HG02798 (cell line): ENCODE measurements at regions not wholly inside any gene's neighbourhood (a gene's known extent, or its start where the extent isn't known, plus 50 kb on each side); places are given as distances from the start of the nearest gene placed in this dataset.
"Not testable (repeated sequence)": the region's sequence is repeated elsewhere in the genome, so short reads cannot be mapped to it uniquely, and the experiment has no call there.

Experiments
- ATAC-seq: cut with Tn5 transposase; IDR thresholded peaks from one replicate; pipeline ENCODE4 v1.9.1; 2021; ENCODE audit warnings: mild to moderate bottlenecking; ENCODE audit not compliant: unreplicated experiment, poor library complexity

DNA sequence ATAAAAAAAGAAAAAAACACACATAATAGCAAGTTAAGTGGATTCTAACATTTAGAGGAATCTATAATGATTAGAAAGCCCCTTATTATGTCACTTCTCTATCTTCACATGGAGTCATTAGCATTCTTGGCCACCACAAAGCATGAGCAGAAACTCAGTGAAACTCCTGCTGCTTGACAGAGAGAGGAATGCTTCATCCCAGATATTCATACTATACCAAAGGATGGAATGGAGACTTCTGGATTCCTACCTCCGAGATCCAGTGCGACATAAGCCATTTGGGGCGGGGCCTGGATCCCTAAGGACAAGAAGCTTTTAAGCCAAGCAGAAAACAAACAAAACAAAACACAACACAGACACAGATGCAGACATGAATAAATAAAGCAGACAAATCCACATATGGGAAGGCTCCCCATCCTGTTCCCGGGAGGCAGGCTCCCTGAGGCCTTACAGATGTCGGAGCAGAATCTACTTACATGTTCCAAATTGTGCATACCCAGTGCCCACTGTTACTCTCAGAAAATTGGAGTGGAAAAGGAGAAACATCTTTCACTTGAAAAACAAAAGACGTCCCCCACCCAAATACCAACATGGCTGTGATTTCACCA is 727.3 kb downstream of the MAFB start:
- no peak for ATAC-seq

DNA sequence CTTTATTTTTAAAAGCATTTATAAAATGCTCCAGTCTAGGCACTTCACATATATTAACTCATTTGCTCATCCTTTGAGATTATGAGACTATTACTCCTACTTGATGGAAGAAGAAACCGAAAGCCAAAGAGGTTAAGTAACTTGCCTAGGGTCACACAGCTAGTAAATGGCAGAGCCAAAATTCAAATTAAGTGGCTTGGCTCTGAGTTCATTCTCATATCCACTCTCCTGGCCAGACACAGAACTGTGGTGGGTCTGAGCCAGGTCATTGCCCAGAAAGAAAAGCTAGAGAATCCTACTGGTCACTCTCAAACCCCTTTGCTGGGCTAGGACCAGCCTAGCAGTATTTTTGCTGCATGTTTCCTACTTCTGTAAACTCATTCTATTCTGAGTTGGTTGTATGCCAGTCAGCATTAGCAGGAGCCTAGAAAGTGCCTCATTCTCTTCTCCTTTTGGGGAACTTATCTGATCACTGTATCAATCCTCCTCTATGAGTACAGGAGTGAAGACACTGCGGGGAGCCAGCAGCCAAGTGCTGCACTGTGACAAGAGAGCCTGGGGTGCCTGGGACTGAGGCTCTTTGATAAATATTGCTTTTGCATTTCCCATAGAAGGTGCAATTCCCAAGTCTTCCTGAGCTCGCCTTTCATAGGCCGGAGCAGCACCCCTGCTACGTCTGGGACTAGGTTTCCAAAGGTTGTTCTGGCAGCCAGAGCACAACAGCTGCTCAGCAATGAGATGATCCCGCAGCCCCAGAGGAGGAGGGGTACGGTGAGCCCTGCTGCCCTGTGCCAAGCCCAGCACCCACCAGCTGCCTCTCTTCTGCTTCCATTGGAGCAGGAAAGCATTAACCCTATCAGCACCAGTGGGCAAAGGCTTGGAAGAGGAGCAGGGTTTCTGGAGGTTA is 728.3 kb downstream of the MAFB start:
- peak; percentile 72 for ATAC-seq

DNA sequence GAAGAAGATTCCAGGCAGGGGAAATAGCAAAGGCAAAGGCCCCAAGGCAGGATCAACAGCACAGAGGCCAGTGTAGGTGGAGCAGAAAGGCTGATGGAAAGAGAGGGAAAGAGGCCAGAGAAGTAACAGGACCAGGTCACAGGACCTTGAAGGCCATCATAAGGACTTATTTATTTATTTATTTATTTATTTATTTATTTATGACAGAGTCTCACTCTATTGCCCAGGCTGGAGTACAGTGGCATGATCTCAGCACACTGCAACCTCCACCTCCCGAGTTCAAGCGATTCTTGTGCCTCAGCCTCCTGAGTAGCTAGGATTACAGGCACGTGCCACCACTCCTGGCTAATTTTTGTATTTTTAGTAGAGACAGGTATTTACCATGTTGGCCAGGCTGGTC is 731.1 kb downstream of the MAFB start:
- ATAC-seq: not testable (repeated sequence)

DNA sequence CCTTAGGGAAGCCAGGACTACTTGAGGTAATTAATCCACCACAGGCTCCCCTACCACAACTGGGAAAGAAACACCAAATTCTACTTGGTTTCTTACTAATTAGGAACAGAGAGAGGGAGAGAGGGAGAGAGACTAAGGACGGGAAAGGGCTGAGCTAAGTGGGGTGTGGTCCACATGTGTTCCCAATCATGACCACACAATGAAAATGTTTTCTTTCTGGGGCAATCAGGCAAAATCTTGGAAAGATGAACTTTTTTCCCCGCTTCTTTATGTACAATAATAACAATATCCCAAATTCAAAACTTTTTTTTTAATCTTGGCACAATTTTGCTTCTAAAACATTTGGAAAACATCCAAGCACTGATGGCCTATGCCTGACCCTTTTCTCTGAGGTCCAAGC is 734.4 kb downstream of the MAFB start:
- no peak for ATAC-seq

DNA sequence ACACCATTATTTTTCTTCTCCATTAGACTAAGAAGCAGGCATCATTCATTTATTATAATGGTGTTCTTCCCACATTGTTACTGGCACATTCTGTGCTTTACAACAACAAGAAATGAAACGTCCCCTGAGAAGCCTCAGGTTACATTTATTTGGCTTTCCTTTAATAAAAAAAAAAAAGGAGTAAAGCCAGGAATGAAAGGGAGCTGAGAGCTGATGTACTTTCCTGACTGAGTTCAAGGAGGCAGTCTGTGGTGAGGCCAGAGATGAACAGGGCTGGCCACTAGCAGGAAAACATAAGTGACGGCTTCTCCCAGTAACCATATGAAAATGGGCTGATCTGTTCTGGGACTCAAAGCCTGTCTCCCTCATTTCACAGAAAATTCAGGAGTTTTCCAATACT is 742.1 kb downstream of the MAFB start:
- no peak for ATAC-seq

DNA sequence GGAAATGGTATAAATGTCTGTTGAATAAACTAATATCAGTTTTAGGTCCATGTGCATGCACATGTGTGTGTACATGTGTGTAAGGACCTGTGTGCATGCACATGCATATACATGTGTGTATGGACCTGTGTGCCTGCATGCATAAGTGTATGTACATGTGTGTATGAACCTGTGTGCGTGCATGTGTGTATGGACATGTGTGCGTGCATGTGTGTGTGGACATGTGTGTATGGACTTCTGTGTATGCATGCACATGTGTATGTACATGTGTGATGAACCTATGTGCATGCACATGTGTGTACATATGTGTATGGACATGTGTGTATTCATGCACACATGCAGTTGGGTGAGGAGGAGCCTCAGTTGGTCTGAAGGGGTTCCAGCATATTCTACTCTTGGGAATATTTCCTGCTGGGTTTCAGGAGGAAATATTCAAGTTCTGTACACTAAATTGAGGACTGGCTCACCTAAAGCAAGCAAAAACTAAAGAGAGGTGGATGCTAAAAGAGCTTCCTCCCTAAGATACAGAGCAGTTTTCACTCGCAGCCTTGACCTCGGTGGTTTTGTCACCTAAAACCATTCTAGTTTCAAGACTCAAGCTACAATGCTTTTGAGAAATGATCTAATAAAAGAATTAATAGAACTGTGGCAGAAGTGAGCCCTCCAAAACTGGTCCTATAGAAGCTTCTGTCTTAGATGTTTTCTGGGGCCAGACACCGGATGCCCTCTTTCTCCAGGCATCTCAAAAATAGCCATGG is 742.8 kb downstream of the MAFB start:
- peak; percentile 58 for ATAC-seq

DNA sequence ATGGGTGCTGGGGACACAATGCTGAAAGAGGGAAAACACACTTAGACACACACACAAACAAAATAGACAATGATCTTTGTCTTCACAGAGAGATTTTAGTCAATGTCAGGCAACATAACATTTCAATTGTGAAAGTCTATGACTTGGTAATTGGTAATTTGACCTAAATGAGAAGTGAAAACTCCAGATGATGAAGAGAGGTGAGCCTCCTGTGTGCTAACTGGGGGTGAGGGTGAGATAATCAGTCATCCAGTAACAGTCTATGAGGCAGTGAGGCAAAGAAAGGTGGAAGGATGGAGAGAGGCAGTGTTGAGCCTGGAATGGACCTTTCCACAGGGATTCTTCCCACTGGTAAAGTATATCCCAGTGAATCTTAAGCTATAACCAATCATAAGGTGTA is 744.2 kb downstream of the MAFB start:
- ATAC-seq: no peak

DNA sequence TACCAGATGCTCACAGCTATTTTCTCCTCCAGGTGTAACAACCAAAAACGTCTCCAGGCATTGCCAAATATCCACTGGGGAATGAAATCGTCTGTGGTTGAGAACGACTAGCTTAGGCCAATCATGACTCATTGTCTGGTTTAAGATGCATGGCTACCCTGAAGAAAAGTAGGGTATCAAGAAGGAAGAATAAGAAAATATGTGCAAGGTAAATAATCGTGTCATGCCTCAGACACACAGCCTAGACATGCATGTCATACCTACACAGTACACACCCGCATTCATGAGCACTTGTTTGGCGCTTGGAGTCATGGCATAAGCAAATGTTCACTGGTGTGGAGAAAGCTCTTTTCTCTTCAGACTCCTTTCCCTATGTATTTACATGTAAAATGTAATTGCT is 745.7 kb downstream of the MAFB start:
- ATAC-seq: no peak

DNA sequence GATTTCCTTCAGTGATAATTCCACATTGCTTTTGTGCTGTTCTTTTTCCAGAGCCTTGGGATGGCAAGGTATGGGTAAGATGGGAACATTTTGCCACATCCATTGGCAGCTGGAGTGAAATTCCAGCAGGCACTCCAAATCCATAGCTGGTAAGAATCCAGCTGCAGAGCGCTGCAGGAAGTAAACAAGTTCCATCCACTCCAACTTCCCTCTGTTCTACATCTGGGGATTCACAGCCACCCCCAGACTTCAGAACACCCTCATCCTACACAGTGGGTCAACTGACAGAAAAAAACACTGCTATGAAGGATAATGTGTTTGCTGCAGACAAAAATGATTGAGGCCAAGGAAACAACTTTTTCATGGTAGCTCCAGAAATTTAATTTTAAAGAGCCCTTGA is 747.8 kb downstream of the MAFB start:
- ATAC-seq: no peak

DNA sequence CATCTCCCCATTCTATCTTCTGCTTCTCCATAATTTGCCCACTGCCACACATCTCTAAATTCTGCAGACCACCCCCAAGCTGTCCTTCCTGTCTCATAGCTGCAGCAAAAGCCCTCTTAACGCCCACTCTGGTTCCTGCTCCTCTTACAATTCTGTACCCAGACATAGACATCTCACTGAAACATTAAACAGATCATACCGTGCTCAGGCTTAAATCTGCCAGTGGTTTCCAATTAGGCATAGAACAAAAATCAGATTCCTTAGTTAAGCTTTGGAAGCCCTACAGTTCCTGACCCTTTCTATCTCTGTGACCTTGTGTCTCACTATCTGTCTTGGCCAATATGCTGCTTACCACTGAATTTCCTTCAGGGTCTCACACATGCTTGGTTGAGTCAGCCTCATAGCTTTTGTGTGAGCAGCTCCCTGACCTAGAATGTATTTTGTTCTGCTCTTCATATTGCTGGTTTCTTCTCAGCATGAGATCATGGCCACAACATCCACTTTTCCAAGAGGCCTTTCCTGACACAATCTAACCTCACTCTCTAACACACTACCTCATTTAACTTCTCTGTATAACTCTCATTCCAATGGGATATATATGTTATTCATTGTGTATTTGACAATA is 749.7 kb downstream of the MAFB start:
- ATAC-seq: no peak

DNA sequence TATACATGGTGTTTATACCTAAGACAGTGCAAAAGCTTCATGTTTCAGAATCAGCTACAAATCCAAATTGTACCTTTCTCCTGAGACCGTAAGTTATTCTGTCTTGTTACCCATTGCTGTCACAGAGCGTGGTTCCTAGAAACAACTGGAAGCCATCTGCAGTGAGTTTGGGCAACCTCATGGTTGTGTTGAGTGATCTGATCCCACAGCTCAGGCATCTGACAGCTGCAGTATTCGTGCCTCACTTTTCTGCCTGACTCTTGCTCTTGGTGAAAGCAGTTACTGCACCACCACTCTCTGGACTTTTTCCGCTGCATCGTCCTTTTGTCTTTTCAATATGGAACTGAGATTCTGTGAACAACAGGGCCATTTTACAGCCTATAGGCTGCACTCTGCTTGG is 752.6 kb downstream of the MAFB start:
- ATAC-seq: no peak

DNA sequence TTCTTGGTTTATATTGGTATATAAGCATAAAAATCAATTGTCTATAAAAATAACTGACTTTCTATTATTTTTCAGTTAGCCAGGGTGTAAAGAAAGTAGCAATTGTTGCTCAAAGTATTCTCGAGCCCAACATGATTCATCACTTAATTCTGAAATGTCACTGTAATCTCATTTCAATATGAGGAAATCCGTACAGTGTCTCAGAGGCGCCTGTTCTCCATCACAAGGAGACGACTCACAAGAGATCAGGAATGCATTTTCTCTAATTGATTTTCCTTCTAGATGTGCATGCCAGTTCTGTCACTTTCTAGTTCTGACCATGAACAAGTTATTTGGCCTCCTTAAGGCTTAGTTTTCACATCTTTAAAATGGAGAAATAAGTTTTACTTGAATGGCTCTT is 753.1 kb downstream of the MAFB start:
- no peak for ATAC-seq

DNA sequence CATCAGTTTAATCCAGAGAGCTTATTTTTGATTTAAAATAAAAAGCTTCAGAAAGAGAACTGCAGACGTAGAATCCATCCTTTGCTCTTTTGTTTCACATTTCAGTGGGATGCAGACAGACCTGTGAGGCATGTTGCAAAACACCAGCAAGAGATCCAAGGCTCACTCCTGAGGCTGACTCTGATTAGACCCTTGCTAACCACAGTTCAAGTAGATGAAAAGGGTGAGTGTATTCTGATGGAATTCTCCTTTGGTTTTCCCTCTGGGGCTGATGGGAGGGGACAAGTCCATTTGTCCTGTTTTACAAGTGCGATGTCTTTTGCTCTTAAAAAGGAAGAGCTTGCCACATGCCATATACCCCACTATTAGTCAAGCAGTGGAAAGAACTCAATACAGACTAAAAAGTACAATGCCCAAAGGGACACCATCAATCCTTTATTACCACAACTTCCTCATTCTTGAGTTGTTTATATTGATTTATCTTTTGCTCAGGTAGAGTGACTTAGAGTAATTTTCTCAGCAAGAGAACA is 772.7 kb downstream of the MAFB start:
- no peak for ATAC-seq

DNA sequence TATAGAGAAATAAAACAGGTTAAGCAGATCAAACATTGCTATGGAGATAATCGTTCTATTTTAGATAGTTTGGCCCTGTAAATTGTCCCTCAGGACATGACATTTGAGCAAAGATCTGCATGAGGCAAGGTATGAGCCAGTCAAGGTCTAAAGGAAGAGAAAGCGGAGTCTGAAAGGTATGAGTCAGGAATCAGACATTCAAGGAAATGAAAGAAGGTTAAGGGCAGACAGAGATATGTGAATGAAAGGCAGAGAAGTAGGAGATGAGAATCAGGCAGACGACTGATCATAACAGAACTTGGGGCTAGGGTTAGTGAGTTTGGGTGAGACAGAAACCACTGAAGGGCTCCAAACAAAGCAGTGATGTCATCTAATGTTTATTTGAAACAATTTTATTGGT is 775.8 kb downstream of the MAFB start:
- no peak for ATAC-seq

DNA sequence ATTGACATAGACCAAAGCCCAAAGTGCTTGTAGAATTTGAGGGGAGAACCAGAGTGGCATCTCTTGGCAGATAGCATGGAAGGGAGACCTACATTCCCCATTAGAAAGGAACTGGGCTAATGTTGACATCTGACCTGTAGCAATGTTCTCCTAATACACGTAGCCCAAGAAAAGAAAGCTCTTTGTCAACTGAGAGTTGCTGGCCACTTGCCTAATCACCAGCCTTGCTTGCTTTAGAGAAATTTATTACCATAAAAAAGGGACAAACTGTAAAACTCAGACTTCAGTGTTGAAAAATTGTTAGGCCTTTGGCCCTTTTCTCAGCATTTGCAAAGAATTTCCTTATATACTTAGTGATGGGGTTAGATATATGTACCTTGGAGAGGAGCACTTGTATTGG is 777.5 kb downstream of the MAFB start:
- no peak for ATAC-seq

DNA sequence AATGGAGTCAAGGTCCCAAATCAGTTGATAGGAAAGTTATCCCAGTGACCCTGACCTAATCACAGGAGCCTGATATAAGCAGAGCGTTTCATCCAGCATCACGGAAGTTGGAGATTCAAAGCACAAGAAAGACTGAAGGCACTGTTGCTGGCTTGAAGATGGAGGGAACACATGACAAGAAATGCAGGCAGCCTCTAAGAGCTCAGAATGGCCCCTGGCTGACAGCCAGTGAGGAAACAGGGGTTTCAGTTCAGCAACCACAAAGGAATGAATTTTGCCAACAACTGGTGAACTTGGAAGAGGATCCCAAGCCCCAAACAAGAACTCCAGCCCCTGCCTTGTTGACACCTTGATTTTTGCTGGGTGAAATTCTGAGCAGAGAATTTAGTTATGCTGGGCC is 778.5 kb downstream of the MAFB start:
- no peak for ATAC-seq

DNA sequence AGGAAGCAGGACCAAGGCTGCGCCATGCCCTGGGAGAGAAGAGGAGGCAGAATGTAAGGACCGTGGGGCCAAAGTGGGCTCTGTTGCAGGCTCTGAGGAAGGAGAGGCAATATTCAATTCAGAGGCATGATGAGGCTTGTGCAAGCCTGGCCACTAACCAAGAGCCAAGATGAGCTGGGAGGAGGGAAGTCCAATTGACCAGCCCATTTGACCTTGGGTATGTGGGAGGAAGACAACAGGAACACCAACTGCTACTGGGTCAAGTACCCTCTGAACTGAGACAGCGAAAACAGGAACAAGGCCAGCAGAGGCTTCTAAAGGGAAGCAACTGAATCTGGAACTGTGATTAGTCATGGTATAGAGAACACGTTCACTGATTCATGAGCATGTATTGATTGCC is 779.6 kb downstream of the MAFB start:
- ATAC-seq: no peak

DNA sequence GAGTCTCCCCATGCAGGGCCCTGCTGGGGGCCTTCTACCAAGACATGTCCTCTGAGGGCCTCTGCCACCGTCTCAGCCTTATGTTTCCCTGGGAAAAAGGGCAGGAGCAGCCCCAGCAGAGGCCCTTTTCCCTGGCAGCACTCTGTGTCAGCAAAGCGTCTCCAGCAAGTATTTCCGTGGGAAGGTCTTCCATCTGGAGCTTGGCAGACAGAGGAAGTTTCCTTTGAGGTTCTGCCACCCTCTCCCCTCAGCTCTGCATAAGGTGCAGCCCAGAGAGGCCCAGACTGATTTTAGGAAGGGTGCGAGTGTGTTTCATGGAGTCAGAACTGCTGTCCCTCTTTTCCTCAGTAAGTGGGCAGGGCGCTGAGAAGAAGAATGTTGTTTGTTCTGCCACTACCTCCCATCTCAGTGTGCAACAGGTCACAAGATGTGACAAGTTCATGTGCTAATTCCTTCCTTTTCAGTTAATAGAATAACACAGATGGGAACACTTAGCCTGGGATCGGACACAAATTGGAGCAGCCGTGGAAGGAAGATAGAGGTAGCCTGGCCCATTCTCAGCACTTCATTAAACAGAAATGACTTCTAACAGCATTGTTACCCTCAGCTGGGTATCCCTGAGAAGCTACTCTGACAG is 784.4 kb downstream of the MAFB start:
- ATAC-seq: no peak

DNA sequence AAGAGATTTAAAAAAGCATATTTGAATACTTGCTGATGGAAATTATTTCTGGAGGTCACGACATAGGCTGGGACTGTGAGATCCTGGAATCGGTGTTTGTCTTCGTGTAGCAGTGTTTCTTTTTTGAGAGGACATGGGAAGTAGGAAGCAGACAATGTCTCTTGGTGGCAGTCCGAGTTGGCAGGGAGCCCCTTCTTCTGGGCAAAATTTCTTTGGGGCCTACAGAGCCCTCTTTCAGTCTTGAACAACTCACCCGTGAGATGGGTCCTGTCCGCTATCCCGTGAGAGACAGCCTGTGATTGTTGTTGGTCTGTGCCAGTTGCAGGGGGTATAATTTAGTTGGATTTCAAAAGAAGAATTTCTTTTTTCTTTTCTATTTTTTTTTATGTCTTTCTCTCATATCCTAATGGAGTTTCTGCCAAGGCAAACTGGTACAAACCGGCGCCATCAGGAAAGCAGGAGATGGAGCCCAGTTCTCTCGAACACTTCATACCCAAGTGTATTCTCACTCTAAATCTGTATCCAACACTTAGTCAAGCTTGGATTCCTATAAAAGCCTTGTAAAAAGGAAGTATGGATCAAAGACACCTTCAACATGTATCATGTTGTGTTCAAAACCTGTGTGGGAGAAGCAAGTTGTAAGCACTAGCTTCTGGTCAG is 785.1 kb downstream of the MAFB start:
- no peak for ATAC-seq

DNA sequence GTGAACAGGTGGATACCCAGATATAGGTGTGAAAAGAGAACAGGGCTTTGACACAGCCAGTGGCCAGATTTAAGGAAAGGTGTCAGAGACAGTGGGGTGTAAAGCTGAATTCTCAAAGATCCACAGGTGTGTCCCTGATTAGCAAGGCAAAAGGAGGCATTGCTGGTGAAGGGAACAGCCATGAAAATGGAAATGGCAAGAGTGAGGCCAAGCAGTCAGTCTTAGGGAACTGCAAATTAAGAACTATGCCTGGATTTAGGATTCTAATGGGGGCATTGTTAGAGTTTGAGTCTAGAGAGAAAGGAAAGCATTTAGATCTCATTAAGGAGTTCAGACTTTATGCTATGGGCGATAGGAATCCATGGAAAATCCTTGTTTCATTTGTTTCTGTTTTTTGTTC is 789.2 kb downstream of the MAFB start:
- ATAC-seq: no peak
